SK-N-MC (cell line): ENCODE measurements at regions not wholly inside any gene's neighbourhood (a gene's known extent, or its start where the extent isn't known, plus 50 kb on each side); places are given as distances from the start of the nearest gene placed in this dataset.

ENCODE experiments used
- DNase-seq: peaks from one replicate; pipeline ENCODE4 v3.0.0-alpha.2; 2011; ENCODE audit warnings: low read depth, low spot score
- H3K27ac ChIP-seq: fragments of 200-600 bp; sonication (generic); 2 replicates; pipeline ENCODE4 v1.5.1; 2016; ENCODE audit warnings: mixed run types
- H3K36me3 ChIP-seq: fragments of 200-600 bp; sonication (generic); 2 replicates; pipeline ENCODE4 v1.6.1; 2017; ENCODE audit warnings: antibody characterized with exemption, low read length, mixed read lengths; ENCODE audit not compliant: insufficient read depth
- H3K4me3 ChIP-seq: fragments of 200-600 bp; sonication (generic); 2 replicates; pipeline ENCODE4 v1.5.1; 2016
- H3K9ac ChIP-seq: fragments of 200-600 bp; sonication (generic); 2 replicates; pipeline ENCODE4 v1.8.0; 2017; ENCODE audit warnings: mixed run types, mixed read lengths; ENCODE audit not compliant: insufficient read length
- H3K9me3 ChIP-seq: fragments of 200-600 bp; sonication (generic); 2 replicates; pipeline ENCODE4 v1.6.1; 2017; ENCODE audit warnings: low read depth, mild to moderate bottlenecking, antibody characterized with exemption, low read length, moderate library complexity, mixed read lengths
- EZH2 ChIP-seq: fragments of 200-600 bp; sonication (generic); IDR thresholded peaks from one replicate; pipeline ENCODE4 v1.6.1; 2017; ENCODE audit warnings: antibody characterized with exemption
- FOXP2 ChIP-seq: optimal IDR thresholded peaks from 2 replicates; pipeline ENCODE3; 2011; ENCODE audit warnings: mild to moderate bottlenecking, moderate library complexity; ENCODE audit not compliant: insufficient read depth; ENCODE audit errors: extremely low read length, control extremely low read depth
- POLR2AphosphoS5 ChIP-seq: IDR thresholded peaks from 2 replicates; pipeline ENCODE4 v1.6.1; 2012; ENCODE audit warnings: mild to moderate bottlenecking, low read depth, low read length, borderline replicate concordance

GRCh38 chr2:129620411-129620810 is 359.1 kb upstream of the RAB6C start:
- no peak for DNase-seq
- H3K36me3 ChIP-seq = no peaks in the 10 kb centered on the region
- TF ChIP-seq FOXP2 (no peak), POLR2AphosphoS5 (no peak), EZH2 (no peak)
- no peak overlapping the region for H3K27ac ChIP-seq
- no peak overlapping the region for H3K9ac ChIP-seq
- no peaks in the 10 kb centered on the region for H3K9me3 ChIP-seq
- no peak overlapping the region for H3K4me3 ChIP-seq

GRCh38 chr2:129623783-129624182 is 355.7 kb upstream of the RAB6C start:
- Histone ChIP-seq H3K9ac (no peak overlapping the region), H3K9me3 (no peaks in the 10 kb centered on the region), H3K36me3 (no peaks in the 10 kb centered on the region), H3K27ac (no peak overlapping the region), H3K4me3 (no peak overlapping the region)
- TF ChIP-seq FOXP2 (no peak), EZH2 (no peak), POLR2AphosphoS5 (no peak)
- DNase-seq = no peak

GRCh38 chr2:129627437-129627836 is 352.0 kb upstream of the RAB6C start:
- TF ChIP-seq EZH2 = no peak
- TF ChIP-seq POLR2AphosphoS5 = no peak
- TF ChIP-seq FOXP2 = no peak
- H3K27ac ChIP-seq = no peak overlapping the region
- no peak overlapping the region for H3K9ac ChIP-seq
- H3K36me3 ChIP-seq = no peaks in the 10 kb centered on the region
- no peaks in the 10 kb centered on the region for H3K9me3 ChIP-seq
- H3K4me3 ChIP-seq = no peak overlapping the region
- DNase-seq = no peak

- no peak overlapping the region for H3K27ac ChIP-seq
- no peaks in the 10 kb centered on the region for H3K36me3 ChIP-seq
- TF ChIP-seq FOXP2 = no peak
- TF ChIP-seq POLR2AphosphoS5 = no peak
- TF ChIP-seq EZH2 = no peak
- H3K9me3 ChIP-seq = no peaks in the 10 kb centered on the region
- H3K4me3 ChIP-seq = no peak overlapping the region
- no peak overlapping the region for H3K9ac ChIP-seq
- no peak for DNase-seq
Measured at GRCh38 chr2:129636692-129637091, 342.8 kb upstream of the RAB6C start.

GRCh38 chr2:129641371-129641770 is 338.1 kb upstream of the RAB6C start:
- DNase-seq = no peak
- no peak overlapping the region for H3K27ac ChIP-seq
- H3K36me3 ChIP-seq = no peaks in the 10 kb centered on the region
- H3K9me3 ChIP-seq = no peaks in the 10 kb centered on the region
- no peak overlapping the region for H3K4me3 ChIP-seq
- H3K9ac ChIP-seq = no peak overlapping the region
- TF ChIP-seq FOXP2 (no peak), POLR2AphosphoS5 (no peak), EZH2 (no peak)

- Histone ChIP-seq H3K9me3 (no peaks in the 10 kb centered on the region), H3K27ac (no peak overlapping the region), H3K4me3 (no peak overlapping the region), H3K9ac (no peak overlapping the region), H3K36me3 (no peaks in the 10 kb centered on the region)
- no peak for DNase-seq
- no peak for TF ChIP-seq EZH2
- TF ChIP-seq FOXP2 = no peak
- no peak for TF ChIP-seq POLR2AphosphoS5
Measured at GRCh38 chr2:129642526-129643043, 336.9 kb upstream of the RAB6C start.

GRCh38 chr2:129645335-129645734 is 334.1 kb upstream of the RAB6C start:
- Histone ChIP-seq H3K9ac (no peak overlapping the region), H3K4me3 (no peak overlapping the region), H3K9me3 (no peaks in the 10 kb centered on the region), H3K27ac (no peak overlapping the region), H3K36me3 (no peaks in the 10 kb centered on the region)
- DNase-seq = no peak
- no peak for TF ChIP-seq POLR2AphosphoS5
- no peak for TF ChIP-seq EZH2
- no peak for TF ChIP-seq FOXP2

GRCh38 chr2:129646107-129646506 is 333.4 kb upstream of the RAB6C start:
- TF ChIP-seq POLR2AphosphoS5 (no peak), EZH2 (no peak), FOXP2 (no peak)
- Histone ChIP-seq H3K27ac (no peak overlapping the region), H3K4me3 (no peak overlapping the region), H3K36me3 (no peaks in the 10 kb centered on the region), H3K9ac (no peak overlapping the region), H3K9me3 (no peaks in the 10 kb centered on the region)
- no peak for DNase-seq

GRCh38 chr2:129653246-129653645 is 326.2 kb upstream of the RAB6C start:
- Histone ChIP-seq H3K36me3 (no peaks in the 10 kb centered on the region), H3K9ac (no peak overlapping the region), H3K4me3 (no peak overlapping the region), H3K27ac (no peak overlapping the region), H3K9me3 (no peaks in the 10 kb centered on the region)
- TF ChIP-seq FOXP2 = no peak
- no peak for TF ChIP-seq POLR2AphosphoS5
- no peak for TF ChIP-seq EZH2
- no peak for DNase-seq

- Histone ChIP-seq H3K9ac (no peak overlapping the region), H3K4me3 (no peak overlapping the region), H3K9me3 (no peaks in the 10 kb centered on the region), H3K27ac (no peak overlapping the region), H3K36me3 (no peaks in the 10 kb centered on the region)
- DNase-seq = no peak
- TF ChIP-seq EZH2 (no peak), FOXP2 (no peak), POLR2AphosphoS5 (no peak)
Measured at GRCh38 chr2:129654331-129654730, 325.1 kb upstream of the RAB6C start.
